HG03571 (cell line): ENCODE measurements at regions not wholly inside any gene's neighbourhood (a gene's known extent, or its start where the extent isn't known, plus 50 kb on each side); places are given as distances from the start of the nearest gene placed in this dataset.
"Not testable (repeated sequence)": the region's sequence is repeated elsewhere in the genome, so short reads cannot be mapped to it uniquely, and the experiment has no call there.

Source experiments
- ATAC-seq: cut with Tn5 transposase; IDR thresholded peaks from one replicate; pipeline ENCODE4 v1.9.1; 2021; ENCODE audit not compliant: unreplicated experiment

DNA sequence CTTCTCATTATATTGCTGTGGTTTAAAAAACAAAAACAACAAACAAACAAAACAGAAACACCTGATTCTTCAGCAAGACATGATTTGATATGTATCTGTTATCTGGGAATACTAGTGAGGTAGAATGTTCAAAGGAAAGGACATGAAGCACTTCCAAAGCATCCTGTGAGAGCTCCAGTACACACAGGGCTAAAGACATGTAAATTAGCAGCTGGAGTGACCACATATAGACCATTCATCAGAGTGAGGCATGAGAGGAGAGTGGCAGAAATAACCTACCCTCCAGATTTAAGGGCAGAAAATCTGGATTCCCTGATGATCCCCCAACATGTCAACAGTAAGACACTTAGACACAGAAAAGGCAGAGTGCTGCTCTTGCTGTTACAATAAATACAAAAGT lies 260.5 kb upstream of the CHRM3 start:
- ATAC-seq = no peak

DNA sequence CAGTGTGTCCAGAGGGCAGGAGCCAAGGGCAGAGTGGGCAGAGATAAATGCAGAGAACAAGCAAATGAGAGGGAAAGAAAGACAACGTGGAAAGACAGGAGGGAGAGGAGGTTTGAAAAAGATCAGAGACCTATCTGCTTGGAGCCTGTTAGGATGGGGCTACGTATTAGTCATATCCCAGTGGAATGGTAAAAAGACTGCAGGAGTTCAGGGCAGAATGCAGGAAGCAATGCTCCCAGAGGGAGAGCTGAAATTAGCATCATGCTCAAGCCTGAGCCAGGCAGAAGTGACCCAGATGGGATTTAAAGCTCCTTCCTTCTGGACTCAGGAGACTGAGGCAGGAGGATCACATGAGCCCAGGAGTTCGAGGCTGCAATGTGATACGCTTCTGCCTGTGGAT lies 261.3 kb upstream of the CHRM3 start:
- no peak for ATAC-seq

DNA sequence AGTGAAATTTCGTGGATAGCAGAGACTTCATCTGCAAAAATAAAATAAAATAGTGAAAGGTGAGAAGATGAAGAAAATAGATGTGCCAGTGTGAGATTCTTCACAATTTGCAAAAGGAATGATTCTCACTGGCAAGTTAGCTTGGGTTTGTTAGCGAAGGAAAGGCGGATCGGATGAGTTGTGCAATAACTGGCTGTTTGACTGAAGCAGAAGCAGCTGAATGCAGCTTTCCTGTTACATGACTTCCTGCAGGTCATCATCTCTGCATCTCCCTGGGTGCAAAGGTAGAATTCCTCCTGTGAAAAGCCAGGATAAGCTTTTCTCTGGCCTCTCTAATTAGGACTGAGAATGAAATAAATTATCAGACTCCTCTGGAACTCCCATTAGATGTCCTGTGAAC lies 263.1 kb upstream of the CHRM3 start:
- ATAC-seq = no peak

DNA sequence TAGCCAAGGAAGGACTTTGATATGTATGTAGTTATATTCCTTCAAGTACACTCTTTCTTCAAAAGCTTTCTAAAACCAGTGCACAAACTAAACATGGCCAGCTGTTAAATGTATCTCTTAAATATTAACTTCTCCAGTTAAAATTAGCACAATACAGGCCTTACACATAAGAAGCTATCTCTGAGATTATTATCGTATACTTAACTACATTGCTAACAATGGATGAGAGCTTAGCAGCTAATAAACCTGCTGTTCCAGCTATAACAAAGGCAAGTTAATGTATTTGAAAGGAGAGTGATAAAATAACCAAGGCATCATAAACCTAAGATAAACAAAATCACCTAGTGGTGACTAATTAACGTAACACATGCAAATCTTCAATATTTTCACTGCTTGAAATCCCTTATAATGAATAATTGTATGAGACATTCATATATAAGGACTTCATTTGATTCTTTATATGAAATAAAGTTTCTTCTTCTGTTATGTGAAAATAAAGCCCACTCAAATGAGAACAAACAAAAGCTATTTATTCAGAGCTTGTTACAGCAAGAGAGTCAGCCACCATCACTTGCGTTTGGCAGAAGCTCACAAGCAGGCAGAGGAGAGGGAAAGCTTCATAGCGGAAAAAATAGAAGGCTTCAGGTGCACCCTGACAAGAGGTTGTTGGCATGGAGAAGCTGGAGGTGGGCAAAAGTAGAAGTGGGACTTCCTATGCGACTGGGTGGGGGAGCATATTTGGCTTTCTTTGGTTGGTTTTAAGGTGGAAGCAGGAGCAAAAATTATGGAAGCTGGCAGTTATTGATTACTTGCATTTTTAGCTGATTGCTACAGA lies 274.1 kb upstream of the CHRM3 start:
- ATAC-seq = no peak

DNA sequence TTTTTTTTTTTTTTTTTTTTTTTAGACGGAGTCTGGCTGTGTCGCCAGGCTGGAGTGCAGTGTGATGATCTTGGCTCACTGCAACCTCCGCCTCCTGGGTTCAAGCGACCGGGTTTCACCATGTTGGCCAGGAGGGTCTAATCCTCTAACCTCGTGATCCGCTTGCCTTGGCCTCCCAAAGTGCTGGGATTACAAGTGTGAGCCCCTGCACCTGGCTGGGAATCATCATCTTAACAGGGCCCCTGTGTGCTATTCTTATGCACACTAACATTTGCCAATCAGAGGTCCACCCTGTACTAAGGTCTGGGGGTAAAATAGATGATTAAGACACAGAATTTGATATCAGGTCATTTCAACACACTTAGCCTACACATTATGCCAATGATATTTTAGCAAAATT lies 278.7 kb upstream of the CHRM3 start:
- ATAC-seq = no peak

DNA sequence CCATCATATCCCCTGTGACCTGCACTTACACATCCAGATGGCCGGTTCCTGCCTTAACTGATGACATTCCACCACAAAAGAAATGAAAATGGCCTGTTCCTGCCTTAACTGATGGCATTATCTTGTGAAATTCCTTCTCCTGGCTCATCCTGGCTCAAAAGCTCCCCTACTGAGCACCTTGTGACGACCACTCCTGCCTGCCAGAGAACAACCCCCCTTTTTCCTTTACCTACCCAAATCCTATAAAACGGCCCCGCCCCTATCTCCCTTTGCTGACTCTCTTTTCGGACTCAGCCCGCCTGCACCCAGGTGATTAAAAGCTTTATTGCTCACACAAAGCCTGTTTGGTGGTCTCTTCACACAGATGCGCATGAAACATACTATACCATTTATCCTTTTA lies 279.7 kb upstream of the CHRM3 start:
- not testable (repeated sequence) for ATAC-seq

DNA sequence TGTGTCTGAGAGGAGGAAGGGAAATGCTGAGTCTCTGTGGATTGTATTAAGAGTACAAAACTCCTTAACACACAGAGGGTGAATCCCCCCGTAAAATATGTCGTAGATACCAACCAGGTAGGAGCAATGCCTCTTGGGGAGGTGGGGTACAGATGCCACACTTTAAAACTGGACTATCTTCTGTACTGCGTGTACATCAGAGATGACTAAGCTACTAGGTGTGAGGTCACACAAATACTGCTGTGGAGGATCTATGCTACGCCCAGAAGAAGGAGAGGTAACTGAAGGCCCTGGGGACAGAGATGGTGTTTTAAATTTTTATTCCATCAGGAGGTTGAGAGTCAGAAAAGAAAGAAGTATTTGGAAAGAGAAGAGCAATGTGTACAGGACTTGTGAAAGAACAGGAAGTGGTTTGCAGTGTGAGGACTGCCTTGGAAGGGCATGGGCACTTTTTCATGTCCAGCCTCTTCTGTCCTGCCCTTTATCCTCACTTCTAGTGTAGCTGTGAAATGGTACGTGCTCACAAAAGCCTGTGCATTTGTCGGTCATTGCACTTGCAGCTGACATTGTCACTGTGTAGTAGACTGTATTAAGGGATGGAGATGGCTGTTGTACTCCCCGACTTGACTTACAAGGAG lies 287.8 kb upstream of the CHRM3 start:
- no peak for ATAC-seq

DNA sequence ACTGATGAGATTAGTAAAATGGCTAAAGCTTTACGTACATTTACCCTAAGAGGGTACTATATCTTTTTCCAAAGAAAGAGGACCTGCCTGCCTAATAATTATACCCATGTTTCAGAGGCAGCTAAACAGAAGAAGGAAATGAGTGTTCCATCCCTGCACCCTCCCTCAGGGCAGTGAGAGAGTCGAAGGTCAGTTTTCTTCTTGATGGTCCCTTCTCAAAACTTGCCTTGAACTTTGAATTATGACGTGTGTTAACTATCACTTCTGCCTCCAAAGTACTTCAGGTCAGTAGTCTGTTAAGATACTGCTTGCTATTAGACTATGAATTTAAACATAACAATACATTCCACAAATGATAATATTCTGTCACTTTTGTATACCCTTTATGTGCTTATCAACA lies 294.8 kb upstream of the CHRM3 start:
- ATAC-seq = no peak

DNA sequence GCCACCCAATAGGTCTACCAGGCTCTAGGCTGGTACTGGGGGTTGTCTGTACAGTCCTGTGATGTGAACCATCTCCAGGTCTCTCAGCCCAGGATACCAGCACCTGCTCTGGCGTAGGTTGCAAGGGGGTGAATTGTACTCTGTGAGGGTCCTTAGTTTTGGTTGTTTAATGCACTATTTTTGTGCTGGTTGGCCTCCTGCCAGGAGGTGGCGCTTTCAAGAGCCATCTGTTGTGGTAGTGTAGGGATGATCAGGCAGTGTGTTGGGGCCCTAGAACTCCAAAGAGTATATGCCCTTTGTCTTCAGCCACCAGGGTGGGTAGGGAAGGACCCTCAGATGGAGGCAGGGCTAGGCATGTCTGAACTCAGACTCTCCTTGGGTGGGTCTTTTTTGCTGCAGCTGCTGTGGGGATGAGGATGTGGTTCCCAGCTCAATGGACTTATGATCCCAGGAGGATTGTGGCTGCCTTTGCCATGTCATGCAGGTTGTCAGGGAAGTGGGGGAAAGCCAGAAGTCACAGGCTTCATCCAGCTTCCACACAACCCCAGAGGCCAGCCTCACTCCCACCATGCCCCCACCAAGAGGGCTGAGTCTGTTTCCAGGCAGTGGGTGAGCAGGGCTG lies 301.8 kb upstream of the CHRM3 start:
- ATAC-seq = no peak

DNA sequence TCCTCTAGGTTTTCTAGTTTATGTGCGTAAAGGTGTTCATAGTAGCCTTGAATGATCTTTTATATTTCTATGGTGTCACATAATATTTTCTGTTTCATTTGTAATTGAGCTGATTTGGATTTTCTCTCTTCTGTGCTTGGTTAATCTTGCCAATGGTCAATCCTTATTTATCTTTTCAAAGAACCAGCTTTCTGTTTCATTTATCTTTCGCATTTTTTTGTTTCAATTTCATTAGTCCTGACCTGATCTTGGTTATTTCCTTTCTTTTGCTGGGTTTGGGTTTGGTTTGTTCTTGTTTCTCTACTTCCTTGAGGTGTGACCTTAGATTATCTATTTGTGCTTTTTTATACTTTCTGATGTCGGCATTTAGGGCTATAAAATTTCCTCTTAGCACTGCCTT lies 304.4 kb upstream of the CHRM3 start:
- not testable (repeated sequence) for ATAC-seq

DNA sequence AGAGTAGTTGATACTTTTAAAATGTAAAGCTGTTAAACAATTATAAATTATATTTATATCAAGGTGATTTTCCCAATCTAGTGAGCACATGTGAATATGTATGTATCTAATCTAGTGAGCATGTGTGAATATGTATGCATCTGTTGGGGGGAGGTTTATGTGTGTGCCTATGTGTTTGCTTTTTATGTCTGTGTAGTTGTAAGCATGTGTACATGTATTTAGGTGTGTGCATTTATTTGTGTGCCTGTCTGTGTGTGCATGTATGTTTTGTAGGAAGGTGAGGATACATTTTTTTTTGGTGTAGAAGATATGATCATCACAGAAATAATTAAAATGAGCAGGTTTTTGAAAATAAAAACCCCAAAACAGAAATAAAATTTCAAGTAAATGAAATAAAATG lies 318.9 kb upstream of the CHRM3 start:
- no peak for ATAC-seq

DNA sequence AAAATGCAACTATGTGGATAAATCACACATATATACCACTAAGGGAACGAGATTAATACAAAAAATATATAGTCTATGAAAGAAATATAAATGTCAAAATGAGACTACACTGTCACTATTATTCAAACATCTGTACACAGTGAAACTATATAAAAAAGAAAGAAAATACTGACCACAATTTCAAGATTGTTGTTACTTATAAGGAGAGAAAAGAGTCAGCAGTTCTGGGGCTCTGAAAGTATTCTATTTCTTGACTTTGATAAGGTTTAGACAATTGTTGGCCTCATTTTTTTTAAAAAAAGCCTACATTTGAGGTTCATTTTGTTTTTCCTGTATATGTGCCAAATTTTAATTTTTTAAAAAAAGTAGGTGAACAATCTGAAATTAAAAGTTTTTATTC lies 319.3 kb upstream of the CHRM3 start:
- ATAC-seq = no peak

DNA sequence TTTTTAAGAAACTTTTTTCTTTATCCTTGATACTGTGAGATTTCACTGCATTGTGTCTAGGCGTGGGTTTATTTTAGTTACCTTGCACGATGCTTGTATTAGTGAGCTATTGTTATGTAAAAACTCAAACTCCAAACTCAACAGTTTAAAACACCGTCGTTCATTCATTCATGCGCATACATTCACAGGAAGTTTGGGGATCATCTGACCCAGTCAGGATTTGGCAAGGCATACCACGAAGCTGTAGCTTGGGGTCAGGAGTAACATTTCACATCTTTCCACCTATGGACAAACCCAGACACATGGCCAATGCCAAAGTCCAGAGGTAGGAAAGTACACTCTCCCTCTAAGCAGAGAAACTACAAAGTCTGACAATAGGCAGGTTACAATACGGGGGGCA lies 324.6 kb upstream of the CHRM3 start:
- no peak for ATAC-seq

DNA sequence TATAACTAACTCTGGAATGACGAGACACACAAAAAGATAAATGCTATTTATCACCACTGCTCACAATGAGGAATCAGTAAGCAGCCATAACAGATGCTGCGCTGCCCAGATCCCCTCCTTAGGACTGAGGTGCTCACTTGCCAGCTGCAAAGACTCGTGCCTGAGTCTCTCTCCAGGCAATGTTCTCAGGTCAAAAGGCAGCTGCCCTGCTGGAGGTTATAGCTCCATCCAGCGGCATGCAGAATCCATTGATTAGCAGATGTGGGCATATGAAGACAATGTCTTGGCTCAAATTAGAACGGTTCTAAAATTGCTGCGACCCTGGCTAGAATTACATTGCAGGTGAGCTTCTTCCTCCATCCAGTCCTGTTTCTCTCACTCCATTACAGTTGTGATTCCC lies 328.2 kb upstream of the CHRM3 start:
- ATAC-seq = no peak

DNA sequence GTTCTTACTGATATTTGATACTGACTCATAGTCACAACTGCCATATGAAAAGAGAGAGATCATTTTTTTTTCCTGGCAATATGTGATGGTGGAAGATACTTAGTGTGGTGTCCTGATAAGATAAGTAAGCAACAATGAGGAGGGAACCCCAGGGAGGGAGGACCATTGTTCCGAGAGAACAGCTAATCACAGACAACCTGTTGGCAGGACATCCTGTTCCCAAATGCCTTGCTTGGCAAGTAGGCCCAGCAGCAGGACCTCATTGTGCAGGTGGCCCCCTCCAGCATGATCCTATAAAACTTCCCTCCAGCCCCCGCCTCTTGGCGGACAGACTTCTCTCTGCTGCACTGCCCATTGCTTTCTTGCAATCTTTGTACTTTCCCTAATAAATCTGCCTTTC lies 329.4 kb upstream of the CHRM3 start:
- no peak for ATAC-seq

DNA sequence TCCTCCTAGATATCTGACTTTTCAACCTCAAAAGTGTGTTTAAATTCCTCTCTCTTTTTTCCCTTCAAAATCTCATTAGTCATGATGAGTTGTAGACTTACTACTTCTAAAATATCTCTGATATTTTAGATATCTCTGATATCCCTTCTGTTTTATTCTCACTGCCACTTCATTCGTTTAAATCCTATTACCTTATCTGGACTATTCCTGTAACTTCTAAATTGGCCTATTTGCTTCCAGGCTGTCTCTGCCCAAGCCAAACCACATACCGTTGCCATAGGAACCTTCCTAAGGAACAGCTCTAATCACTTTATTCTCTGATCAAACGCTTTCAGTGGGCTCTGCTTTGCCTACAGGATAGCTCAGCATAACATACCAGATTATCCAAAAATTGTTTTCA lies 333.1 kb upstream of the CHRM3 start:
- ATAC-seq = no peak

DNA sequence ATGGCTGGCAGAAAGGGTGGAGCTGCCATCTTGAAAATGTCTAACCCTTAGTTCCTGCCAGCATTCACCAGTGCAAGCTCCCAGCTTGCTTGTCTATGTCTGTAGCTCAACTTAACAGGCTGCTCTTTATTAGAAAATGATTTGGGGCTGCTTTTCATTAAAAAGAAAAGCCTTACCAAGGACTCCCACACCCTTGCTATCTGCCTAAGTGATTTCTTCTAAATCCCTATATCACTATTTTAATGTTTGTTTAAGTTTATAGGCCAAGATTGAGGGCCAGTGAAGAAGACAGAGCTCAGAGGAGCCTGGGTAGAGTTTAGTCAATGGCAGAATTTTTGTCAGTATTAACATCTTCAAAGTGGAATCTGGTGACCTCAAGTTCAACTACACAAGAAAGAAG lies 336.8 kb upstream of the CHRM3 start:
- no peak for ATAC-seq

DNA sequence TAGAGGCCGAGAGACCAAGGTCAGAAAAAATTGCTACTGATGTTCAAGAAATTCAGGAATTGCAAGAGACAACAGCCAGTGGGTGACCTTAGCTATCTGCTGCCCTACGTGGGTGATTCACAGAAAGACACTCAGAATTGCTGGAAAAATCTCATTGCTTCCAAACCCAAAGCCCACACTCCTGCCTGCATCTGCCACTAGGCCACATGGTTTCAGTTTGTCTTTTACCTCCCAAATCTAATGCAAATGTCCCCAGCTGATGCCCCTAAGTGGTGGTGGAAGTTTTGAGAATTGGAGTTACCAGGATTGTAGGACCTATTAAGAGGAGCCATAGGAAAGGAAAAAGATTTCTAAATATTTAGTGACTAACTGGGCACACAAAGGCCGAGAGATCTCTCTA lies 341.5 kb upstream of the CHRM3 start:
- ATAC-seq = no peak

DNA sequence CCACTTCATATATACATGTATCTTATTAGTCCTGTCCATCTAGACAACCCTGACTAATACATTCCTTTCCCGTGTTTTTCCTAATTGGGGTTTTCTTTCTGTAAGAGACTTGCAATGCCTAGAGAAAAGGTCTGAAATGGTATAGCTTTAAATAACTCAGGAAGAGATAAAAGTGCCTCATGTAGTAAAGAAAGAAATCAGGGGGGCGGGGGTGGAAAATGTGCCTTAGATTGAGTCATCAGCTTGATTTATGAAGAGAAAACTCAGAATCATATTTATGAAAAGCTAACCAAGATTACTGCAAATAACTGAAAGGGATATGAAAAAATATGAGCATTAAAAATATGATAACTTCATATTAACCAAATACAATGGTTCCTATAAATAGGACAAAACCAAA lies 345.8 kb upstream of the CHRM3 start:
- ATAC-seq = no peak

DNA sequence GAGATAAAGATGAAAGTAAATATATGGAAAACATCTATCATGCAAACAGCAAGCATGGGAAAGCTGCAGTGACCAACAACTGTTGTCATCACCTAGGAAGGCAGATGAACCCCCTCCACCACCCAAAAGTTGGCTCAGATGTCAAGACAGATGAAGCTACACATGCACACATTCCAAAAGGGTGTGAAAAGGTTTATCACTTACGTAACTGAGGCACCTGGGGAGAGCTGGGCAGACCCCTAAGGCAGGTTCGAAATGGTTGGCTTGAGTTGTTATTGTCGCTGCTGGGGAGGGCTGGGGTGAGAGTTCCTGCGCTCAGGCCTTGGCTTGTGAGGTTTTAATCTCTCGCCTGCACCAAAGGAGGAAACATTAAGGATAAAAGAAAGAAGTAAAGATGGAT lies 355.1 kb upstream of the CHRM3 start:
- no peak for ATAC-seq

DNA sequence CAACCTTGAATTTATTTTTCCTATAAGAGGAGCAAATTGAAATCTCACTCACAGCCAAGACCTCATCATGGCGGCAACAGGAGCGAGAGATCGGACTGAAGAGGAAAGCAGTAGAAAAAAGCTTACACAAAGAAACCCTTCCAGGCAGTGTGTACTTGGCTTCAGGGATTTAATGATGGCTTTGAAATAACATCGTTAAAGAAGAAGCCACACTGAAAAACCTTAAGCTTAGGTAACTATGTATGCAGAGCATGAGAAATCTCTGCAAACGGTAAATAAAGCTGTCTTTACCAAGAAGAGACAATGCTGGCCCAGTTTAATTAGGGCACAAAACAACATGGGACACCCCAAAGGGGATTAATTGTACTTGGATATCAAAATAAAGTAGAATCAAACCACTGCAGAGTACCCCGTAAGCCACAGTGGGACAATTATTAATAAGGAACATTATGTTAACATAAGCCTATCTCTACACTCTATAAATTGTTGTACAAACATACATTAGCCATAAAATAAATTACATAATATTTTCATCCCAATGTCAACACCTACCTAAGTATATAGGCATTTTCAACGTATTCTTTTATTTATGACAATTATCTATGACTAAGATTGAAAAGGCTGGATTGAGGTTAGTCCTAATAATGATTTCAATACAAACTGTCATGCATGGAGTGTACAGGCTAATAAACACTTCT lies 360.2 kb upstream of the CHRM3 start:
- no peak for ATAC-seq

DNA sequence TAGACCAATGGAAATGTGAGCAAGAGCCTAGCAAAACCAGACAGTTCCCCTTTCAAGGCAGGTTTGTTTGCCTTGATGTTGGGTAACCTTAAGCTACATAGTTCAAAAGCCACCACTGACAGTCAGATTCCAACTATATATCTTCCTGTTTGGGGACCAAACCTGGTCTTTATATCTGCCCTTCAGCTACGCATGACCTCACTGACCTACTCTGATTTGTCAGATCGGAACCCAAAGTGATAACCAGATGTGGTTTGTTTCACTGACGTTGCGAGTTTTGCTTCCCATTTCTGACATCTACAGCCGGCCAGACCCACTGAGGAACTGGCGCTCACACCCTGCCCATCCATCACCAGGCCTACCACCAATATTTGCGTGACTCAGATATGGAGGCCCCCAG lies 361.1 kb upstream of the CHRM3 start:
- ATAC-seq = no peak
